ENCODE measurements at regions not wholly inside any gene's neighbourhood (a gene's known extent, or its start where the extent isn't known, plus 50 kb on each side); places are given as distances from the start of the nearest gene placed in this dataset.
"Not testable (repeated sequence)": the region's sequence is repeated elsewhere in the genome, so short reads cannot be mapped to it uniquely, and the experiment has no call there.

- no peak for DNase-seq
Observed at GRCh38 chr20:43836790-43837189, 77.9 kb upstream of the TOX2 start.

GRCh38 chr20:43835944-43836508, 78.6 kb upstream of the TOX2 start:
- DNase-seq: no peak

GRCh38 chr20:43833511-43834395, 80.9 kb upstream of the TOX2 start:
- DNase-seq: no peak

GRCh38 chr20:43832961-43833360, 81.7 kb upstream of the TOX2 start:
- no peak for DNase-seq

GRCh38 chr20:43832096-43832816, 82.4 kb upstream of the TOX2 start:
- no peak for DNase-seq

- no peak for DNase-seq
Observed at GRCh38 chr20:43831481-43832065, 83.1 kb upstream of the TOX2 start.

GRCh38 chr20:43830883-43831282, 83.8 kb upstream of the TOX2 start:
- no peak for DNase-seq

- no peak for DNase-seq
Observed at GRCh38 chr20:43829951-43830690, 84.5 kb upstream of the TOX2 start.

- DNase-seq: no peak
Observed at GRCh38 chr20:43827940-43828562, 86.6 kb upstream of the TOX2 start.

- DNase-seq: not testable (repeated sequence)
Observed at GRCh38 chr20:43826943-43827342, 87.7 kb upstream of the TOX2 start.

- no peak for DNase-seq
Observed at GRCh38 chr20:43825581-43825980, 89.1 kb upstream of the TOX2 start.

- DNase-seq: no peak
Observed at GRCh38 chr20:43825051-43825402, 89.6 kb upstream of the TOX2 start.

GRCh38 chr20:43824309-43825050, 90.2 kb upstream of the TOX2 start:
- no peak for DNase-seq

- no peak for DNase-seq
Observed at GRCh38 chr20:43821795-43822194, 92.9 kb upstream of the TOX2 start.

- DNase-seq: no peak
Observed at GRCh38 chr20:43820731-43821330, 93.8 kb upstream of the TOX2 start.

- no peak for DNase-seq
Observed at GRCh38 chr20:43812216-43812615, 85.4 kb upstream of the GTSF1L start.

- no peak for DNase-seq
Observed at GRCh38 chr20:43809206-43809819, 82.5 kb upstream of the GTSF1L start.

- DNase-seq: no peak
Observed at GRCh38 chr20:43804781-43805180, 78.0 kb upstream of the GTSF1L start.

- no peak for DNase-seq
Observed at GRCh38 chr20:43803276-43803675, 76.5 kb upstream of the GTSF1L start.

GRCh38 chr20:43800186-43800585, 73.4 kb upstream of the GTSF1L start:
- no peak for DNase-seq

GRCh38 chr20:43799741-43800140, 72.9 kb upstream of the GTSF1L start:
- no peak for DNase-seq
